ENCODE measurements at regions not wholly inside any gene's neighbourhood (a gene's known extent, or its start where the extent isn't known, plus 50 kb on each side); places are given as distances from the start of the nearest gene placed in this dataset.

- TF ChIP-seq CTCF (IDR thresholded peaks at IDR 0.05): no peak
- no peak for TF ChIP-seq POLR2A (IDR thresholded peaks at IDR 0.05)
These were observed 486.8 kb upstream of the GOLIM4 start for GRCh38 chr3:168582503-168582902.

Measured in testis (tissue), 2 donors.